IMR-90 (cell line): ENCODE measurements at regions not wholly inside any gene's neighbourhood (a gene's known extent, or its start where the extent isn't known, plus 50 kb on each side); places are given as distances from the start of the nearest gene placed in this dataset.

ENCODE experiments used
- ATAC-seq: fragments of 200-7000 bp; cut with Tn5 transposase; 2 replicates; pipeline ENCODE4 v1.9.1; 2020; ENCODE audit warnings: low read depth, mild to moderate bottlenecking, moderate library complexity
- BruUV-seq: library from RNA; stranded (reverse); fragments of 400-500 nt; replicated peaks from 2 replicates; lab custom pipeline; 2021; lab: Mats Ljungman, UMichigan
- CTCF ChIA-PET: fragments of 300-600 bp; formaldehyde crosslinking; extraction: SDS; loops from one replicate; lab custom pipeline; 2021; ENCODE audit warnings: antibody characterized with exemption; lab: Yijun Ruan, JAX
- POLR2A ChIA-PET: fragments of 300-600 bp; sonication (Branson Sonifier 250); formaldehyde crosslinking; loops from one replicate; lab custom pipeline; 2022; ENCODE audit warnings: antibody characterized with exemption; ENCODE audit not compliant: unreplicated experiment; lab: Charles Lee
- DNase-seq: peaks from one replicate; pipeline ENCODE4 v3.0.0; 2013
- H2AFZ ChIP-seq: replicated peaks from 2 replicates; pipeline ENCODE3; 2013; ENCODE audit warnings: low read length, mild to moderate bottlenecking; ENCODE audit not compliant: poor library complexity
- H2AK5ac ChIP-seq: 2 replicates; pipeline ENCODE4 v1.6.1; 2013; ENCODE audit warnings: low read depth, low read length, inconsistent platforms
- H2AK9ac ChIP-seq: replicated peaks from 2 replicates; pipeline ENCODE3; 2013; ENCODE audit warnings: mild to moderate bottlenecking, low read depth, low read length, moderate library complexity; ENCODE audit not compliant: poor library complexity
- H2BK120ac ChIP-seq: 2 replicates; pipeline ENCODE4 v1.6.1; 2013; ENCODE audit warnings: low read depth, low read length, inconsistent platforms
- H2BK15ac ChIP-seq: 3 replicates; pipeline ENCODE4 v1.6.1; 2013; ENCODE audit warnings: low read depth, low read length, inconsistent platforms
- H2BK20ac ChIP-seq: 2 replicates; pipeline ENCODE4 v1.6.1; 2013; ENCODE audit warnings: low read depth, mild to moderate bottlenecking, inconsistent platforms, low read length, moderate library complexity
- H2BK5ac ChIP-seq: 2 replicates; pipeline ENCODE4 v1.6.1; 2013; ENCODE audit warnings: mild to moderate bottlenecking, low read depth, low read length, inconsistent platforms; ENCODE audit not compliant: poor library complexity, severe bottlenecking
- H3K14ac ChIP-seq: replicated peaks from 2 replicates; pipeline ENCODE4 v1.6.1; 2013; ENCODE audit warnings: low read depth, low read length, inconsistent platforms
- H3K18ac ChIP-seq: 2 replicates; pipeline ENCODE4 v1.6.1; 2013; ENCODE audit warnings: low read depth, low read length, control low read depth
- H3K23ac ChIP-seq: 2 replicates; pipeline ENCODE4 v1.6.1; 2013; ENCODE audit warnings: low read depth, low read length, inconsistent platforms
- H3K27ac ChIP-seq: 2 replicates; pipeline ENCODE4 v1.5.1; 2013; ENCODE audit warnings: mild to moderate bottlenecking, control low read depth, low read length; ENCODE audit not compliant: insufficient read depth
- H3K27me3 ChIP-seq: 2 replicates; pipeline ENCODE4 v1.6.1; 2013; ENCODE audit warnings: low read length; ENCODE audit not compliant: control insufficient read depth, insufficient read depth
- H3K36me3 ChIP-seq: 2 replicates; pipeline ENCODE4 v1.6.1; 2013; ENCODE audit warnings: low read length, mixed read lengths; ENCODE audit not compliant: control insufficient read depth, insufficient read depth
- H3K4ac ChIP-seq: 2 replicates; pipeline ENCODE4 v1.6.1; 2013; ENCODE audit warnings: low read depth, low read length, inconsistent platforms
- H3K4me1 ChIP-seq: 2 replicates; pipeline ENCODE4 v1.6.1; 2013; ENCODE audit warnings: low read length, mixed read lengths; ENCODE audit not compliant: control insufficient read depth, insufficient read depth
- H3K4me2 ChIP-seq: 2 replicates; pipeline ENCODE4 v1.6.1; 2013; ENCODE audit warnings: low read depth, mild to moderate bottlenecking, control low read depth, low read length, moderate library complexity
- H3K4me3 ChIP-seq: 2 replicates; pipeline ENCODE4 v1.5.1; 2013; ENCODE audit warnings: low read depth, mild to moderate bottlenecking, control low read depth, low read length, moderate library complexity; ENCODE audit not compliant: insufficient read depth
- H3K56ac ChIP-seq: 2 replicates; pipeline ENCODE4 v1.6.1; 2013; ENCODE audit warnings: low read length, inconsistent platforms; ENCODE audit not compliant: insufficient read depth; ENCODE audit errors: extremely low read depth
- H3K79me1 ChIP-seq, 2 experiments: 2 replicates each; pipeline ENCODE4 v1.6.1; 2013; ENCODE audit warnings: low read length in 2 of 2, inconsistent platforms in 1 of 2, low read depth in 1 of 2
- H3K9ac ChIP-seq: 2 replicates; pipeline ENCODE4 v1.6.1; 2013; ENCODE audit warnings: low read depth, low read length, control low read depth
- H3K9me1 ChIP-seq: 2 replicates; pipeline ENCODE4 v1.6.1; 2013; ENCODE audit warnings: low read length, inconsistent platforms; ENCODE audit not compliant: insufficient read depth
- H3K9me3 ChIP-seq: 2 replicates; pipeline ENCODE4 v1.6.1; 2013; ENCODE audit warnings: low read length; ENCODE audit not compliant: control insufficient read depth, insufficient read depth
- H4K20me1 ChIP-seq: 2 replicates; pipeline ENCODE4 v1.6.1; 2013; ENCODE audit warnings: low read length, inconsistent platforms; ENCODE audit not compliant: insufficient read depth
- H4K5ac ChIP-seq: 2 replicates; pipeline ENCODE4 v1.6.1; 2013; ENCODE audit warnings: mild to moderate bottlenecking, low read depth, low read length, control low read depth
- H4K8ac ChIP-seq, 2 experiments: 2 replicates each; pipeline ENCODE4 v1.6.1; 2013; ENCODE audit warnings: low read depth in 2 of 2, low read length in 2 of 2, control low read depth in 1 of 2, inconsistent platforms in 1 of 2
- H4K91ac ChIP-seq: 2 replicates; pipeline ENCODE4 v1.6.1; 2013; ENCODE audit warnings: low read depth, low read length, inconsistent platforms; ENCODE audit not compliant: insufficient read depth
- BHLHE40 ChIP-seq: fragments of 150-350 bp; IDR thresholded peaks from 2 replicates; pipeline ENCODE4 v1.6.1; 2016; ENCODE audit warnings: mild to moderate bottlenecking, low read depth, low read length
- CHD1 ChIP-seq: IDR thresholded peaks from 2 replicates; pipeline ENCODE4 v1.6.1; 2012; ENCODE audit warnings: low read depth, low read length, improper control_type of control experiment
- ELK1 ChIP-seq: fragments of 150-350 bp; IDR thresholded peaks from 2 replicates; pipeline ENCODE4 v1.6.1; 2016; ENCODE audit warnings: low read depth, mild to moderate bottlenecking, low read length, moderate library complexity, borderline replicate concordance
- FOS ChIP-seq: fragments of 150-350 bp; IDR thresholded peaks from 2 replicates; pipeline ENCODE4 v1.6.1; 2016; ENCODE audit warnings: low read depth, low read length
- MAZ ChIP-seq: IDR thresholded peaks from 2 replicates; pipeline ENCODE4 v1.6.1; 2012; ENCODE audit warnings: low read depth, mild to moderate bottlenecking, low read length, improper control_type of control experiment, moderate library complexity, borderline replicate concordance
- NFE2L2 ChIP-seq: fragments of 150-350 bp; IDR thresholded peaks from 2 replicates; pipeline ENCODE4 v1.6.1; 2016; ENCODE audit warnings: low read depth, mild to moderate bottlenecking, low read length
- POLR2A ChIP-seq: IDR thresholded peaks from 2 replicates; pipeline ENCODE4 v1.6.1; 2012; ENCODE audit warnings: mild to moderate bottlenecking, low read depth, low read length
- RAD21 ChIP-seq: IDR thresholded peaks from 2 replicates; pipeline ENCODE4 v1.6.1; 2012; ENCODE audit warnings: low read length, improper control_type of control experiment
- RCOR1 ChIP-seq: IDR thresholded peaks from 2 replicates; pipeline ENCODE4 v1.6.1; 2012; ENCODE audit warnings: mild to moderate bottlenecking, low read length, improper control_type of control experiment; ENCODE audit not compliant: insufficient replicate concordance
- RFX5 ChIP-seq: IDR thresholded peaks from 2 replicates; pipeline ENCODE4 v1.8.0; 2012; ENCODE audit warnings: low read depth, mild to moderate bottlenecking, low read length, moderate library complexity
- SMC3 ChIP-seq: fragments of 150-350 bp; IDR thresholded peaks from 2 replicates; pipeline ENCODE4 v1.6.1; 2016; ENCODE audit warnings: low read depth, mild to moderate bottlenecking, antibody characterized with exemption, low read length, moderate library complexity
- USF2 ChIP-seq: fragments of 150-350 bp; IDR thresholded peaks from 2 replicates; pipeline ENCODE4 v1.6.1; 2017; ENCODE audit warnings: mild to moderate bottlenecking, antibody characterized with exemption, low read length, low read depth
- WGBS, 2 experiments: methylation state at CpG; one replicate each; pipeline versions ENCODE4 v1.1.5 to v1.1.7; 2013; ENCODE audit warnings: missing lambda C conversion rate in 2 of 2; ENCODE audit not compliant: insufficient read length in 1 of 2; ENCODE audit errors: extremely low coverage in 2 of 2; 5-methylcytosine and 5-hydroxymethylcytosine counted together
- dilution Hi-C: fragments of 300-500 bp; cut with HindIII; formaldehyde crosslinking; loops from one replicate; pipeline ENCODE4 v1.14.3; 2018; ENCODE audit warnings: low sequenced_read_pairs; ENCODE audit not compliant: unreplicated experiment
- in situ Hi-C: fragments of 300-500 bp; cut with MboI; formaldehyde crosslinking; loops from 3 replicates; pipeline ENCODE4 v1.14.3; 2019; ENCODE audit warnings: low sequenced_read_pairs, inconsistent platforms, mixed read lengths
- intact Hi-C: fragments of 100-400 bp; cut with micrococcal nuclease; formaldehyde crosslinking; loops from 2 replicates; pipeline ENCODE4 v1.10.0; 2022

GRCh38 chr7:80037689-80038088, 96.9 kb upstream of the GNAI1 start:
- Histone ChIP-seq H3K23ac (no peak overlapping the region), H3K9me3 (no peaks in the 10 kb centered on the region), H2BK20ac (no peak overlapping the region), H2AK5ac (no peak overlapping the region), H4K8ac (no peak overlapping the region), H3K36me3 (no peaks in the 10 kb centered on the region), H3K9ac (no peak overlapping the region), H4K91ac (no peak overlapping the region), H3K27me3 (no peaks in the 10 kb centered on the region), H2BK120ac (no peak overlapping the region), H3K4me2 (no peak overlapping the region), H3K9me1 (no peaks in the 10 kb centered on the region), H3K14ac (no peak overlapping the region), H3K18ac (no peak overlapping the region), H3K27ac (no peak overlapping the region), H3K79me1 (no peaks in the 10 kb centered on the region), H4K5ac (no peak overlapping the region), H3K4me1 (no peaks in the 10 kb centered on the region; the same call in 1 of the 2 replicates), H2AK9ac (no peak overlapping the region), H2BK15ac (no peak overlapping the region), H2BK5ac (no peak overlapping the region), H4K20me1 (no peaks in the 10 kb centered on the region), H3K56ac (no peak overlapping the region), H3K4ac (no peak overlapping the region), H3K4me3 (no peak overlapping the region), H2AFZ (no peak overlapping the region)
- dilution Hi-C loops (no loop called here), intact Hi-C loops (no loop called here), in situ Hi-C loops (loop anchor here (25.0 kb wide), 2 partner anchors 575 to 1100 kb away; partner anchors contain the start of gene MAGI2)
- ATAC-seq (no peak), DNase-seq (no peak)
- no peak for TF ChIP-seq ELK1
- no peak for TF ChIP-seq RCOR1
- no peak for TF ChIP-seq FOS
- TF ChIP-seq NFE2L2, result no peak
- TF ChIP-seq USF2, result no peak
- TF ChIP-seq BHLHE40, result no peak
- TF ChIP-seq POLR2A, result no peak
- no peak for TF ChIP-seq RAD21
- no peak for TF ChIP-seq CHD1
- TF ChIP-seq MAZ, result no peak
- TF ChIP-seq SMC3, result no peak
- no peak for TF ChIP-seq RFX5
- ChIA-PET POLR2A (no interaction called here), CTCF (interaction anchor here (1.2 kb wide), 1 partner anchor 739 kb away, joined by 3 read pairs; no protein-coding TSS in a partner anchor)
- WGBS, 2 experiments, result no CpG with 5 or more reads among the region's 2 CpGs
- BruUV-seq, result no TSS peak
